ENCODE measurements at regions not wholly inside any gene's neighbourhood (a gene's known extent, or its start where the extent isn't known, plus 50 kb on each side); places are given as distances from the start of the nearest gene placed in this dataset.

GRCh38 chr1:227433663-227434341 is 115.5 kb upstream of the CDC42BPA start:
- CTCF ChIA-PET, result no interaction called here

GRCh38 chr1:227432981-227433380 is 114.7 kb upstream of the CDC42BPA start:
- no peak overlapping the region for H2AFZ ChIP-seq (ENCODE audit: low read length)
- no peak overlapping the region for H3K4me2 ChIP-seq (ENCODE audit: low read length)
- no peak for DNase-seq
- H4K20me1 ChIP-seq (ENCODE audit: low read length), result no peaks in the 10 kb centered on the region
- peaks cover 22% of the 10 kb centered on the region for H3K4me1 ChIP-seq (ENCODE audit: insufficient read depth, low read length)
- H3K27me3 ChIP-seq (ENCODE audit: low read length), result no peaks in the 10 kb centered on the region
- ChIA-PET CTCF (interaction anchor here (0.6 kb wide), 1 partner anchor 192 kb away, joined by 4 read pairs; no protein-coding TSS in a partner anchor), POLR2A (ENCODE audit: unreplicated experiment) (interaction anchor here (0.6 kb wide), 1 partner anchor 251 kb away, joined by 5 read pairs; no protein-coding TSS in a partner anchor)
- H3K79me2 ChIP-seq (ENCODE audit: low read length), result no peaks in the 10 kb centered on the region
- H3F3A ChIP-seq (ENCODE audit: low read length, unreplicated experiment), result no peaks in the 10 kb centered on the region
- BruUV-seq (replicated peaks), result no TSS peak
- H3K4me3 ChIP-seq (ENCODE audit: low read length), result no peak overlapping the region
- no peaks in the 10 kb centered on the region for H3K9me2 ChIP-seq (replicated peaks; ENCODE audit: low read length)
- H3K9ac ChIP-seq (ENCODE audit: low read length), result no peak overlapping the region
- intact Hi-C loops (cut with micrococcal nuclease), result loop anchor here (10.0 kb wide), 1 partner anchor 608 kb away; no protein-coding TSS in a partner anchor
- H3K9me3 ChIP-seq (ENCODE audit: low read length), result no peaks in the 10 kb centered on the region
- ATAC-seq, result no peak
- TF ChIP-seq EZH2 (IDR thresholded peaks at IDR 0.05; ENCODE audit: low read length, unreplicated experiment), result no peak
- no peaks in the 10 kb centered on the region for H3K36me3 ChIP-seq (ENCODE audit: low read depth, low read length)
- no peak overlapping the region for H3K27ac ChIP-seq (ENCODE audit: low read length)

More at GRCh38 chr1:227433663-227434341, 115.5 kb upstream of the CDC42BPA start:
- no peak overlapping the region for H3K4me2 ChIP-seq (ENCODE audit: low read length)
- no peaks in the 10 kb centered on the region for H3K79me2 ChIP-seq (ENCODE audit: low read length)
- no peaks in the 10 kb centered on the region for H3K9me3 ChIP-seq (ENCODE audit: low read length)
- no peak overlapping the region for H3K27ac ChIP-seq (ENCODE audit: low read length)
- no peaks in the 10 kb centered on the region for H3K9me2 ChIP-seq (replicated peaks; ENCODE audit: low read length)
- no peak overlapping the region for H3K9ac ChIP-seq (ENCODE audit: low read length)
- no peaks in the 10 kb centered on the region for H3K36me3 ChIP-seq (ENCODE audit: low read depth, low read length)
- H3K4me1 ChIP-seq (ENCODE audit: insufficient read depth, low read length), result peaks cover 15% of the 10 kb centered on the region
- ATAC-seq (no peak), DNase-seq (no peak)
- H3K4me3 ChIP-seq (ENCODE audit: low read length), result no peak overlapping the region
- no peaks in the 10 kb centered on the region for H4K20me1 ChIP-seq (ENCODE audit: low read length)
- TF ChIP-seq, protein P1, sequence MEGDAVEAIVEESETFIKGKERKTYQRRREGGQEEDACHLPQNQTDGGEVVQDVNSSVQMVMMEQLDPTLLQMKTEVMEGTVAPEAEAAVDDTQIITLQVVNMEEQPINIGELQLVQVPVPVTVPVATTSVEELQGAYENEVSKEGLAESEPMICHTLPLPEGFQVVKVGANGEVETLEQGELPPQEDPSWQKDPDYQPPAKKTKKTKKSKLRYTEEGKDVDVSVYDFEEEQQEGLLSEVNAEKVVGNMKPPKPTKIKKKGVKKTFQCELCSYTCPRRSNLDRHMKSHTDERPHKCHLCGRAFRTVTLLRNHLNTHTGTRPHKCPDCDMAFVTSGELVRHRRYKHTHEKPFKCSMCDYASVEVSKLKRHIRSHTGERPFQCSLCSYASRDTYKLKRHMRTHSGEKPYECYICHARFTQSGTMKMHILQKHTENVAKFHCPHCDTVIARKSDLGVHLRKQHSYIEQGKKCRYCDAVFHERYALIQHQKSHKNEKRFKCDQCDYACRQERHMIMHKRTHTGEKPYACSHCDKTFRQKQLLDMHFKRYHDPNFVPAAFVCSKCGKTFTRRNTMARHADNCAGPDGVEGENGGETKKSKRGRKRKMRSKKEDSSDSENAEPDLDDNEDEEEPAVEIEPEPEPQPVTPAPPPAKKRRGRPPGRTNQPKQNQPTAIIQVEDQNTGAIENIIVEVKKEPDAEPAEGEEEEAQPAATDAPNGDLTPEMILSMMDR (conservative IDR thresholded peaks at IDR 0.05; ENCODE audit: low read depth, low read length), result no peak
- TF ChIP-seq EZH2 (IDR thresholded peaks at IDR 0.05; ENCODE audit: low read length, unreplicated experiment) (no peak), EZH2phosphoT487 (IDR thresholded peaks at IDR 0.05; ENCODE audit: borderline replicate concordance, low read length) (no peak)
- BruUV-seq (replicated peaks), result no TSS peak
- POLR2A ChIA-PET (ENCODE audit: unreplicated experiment), result interaction anchor here (0.6 kb wide), 1 partner anchor 251 kb away, joined by 5 read pairs; no protein-coding TSS in a partner anchor
- no peaks in the 10 kb centered on the region for H3K27me3 ChIP-seq (ENCODE audit: low read length)
- no peak overlapping the region for H2AFZ ChIP-seq (ENCODE audit: low read length)
- H3F3A ChIP-seq (ENCODE audit: low read length, unreplicated experiment), result no peaks in the 10 kb centered on the region
- intact Hi-C loops (cut with micrococcal nuclease), result loop anchor here (10.0 kb wide), 1 partner anchor 609 kb away; no protein-coding TSS in a partner anchor

DNA sequence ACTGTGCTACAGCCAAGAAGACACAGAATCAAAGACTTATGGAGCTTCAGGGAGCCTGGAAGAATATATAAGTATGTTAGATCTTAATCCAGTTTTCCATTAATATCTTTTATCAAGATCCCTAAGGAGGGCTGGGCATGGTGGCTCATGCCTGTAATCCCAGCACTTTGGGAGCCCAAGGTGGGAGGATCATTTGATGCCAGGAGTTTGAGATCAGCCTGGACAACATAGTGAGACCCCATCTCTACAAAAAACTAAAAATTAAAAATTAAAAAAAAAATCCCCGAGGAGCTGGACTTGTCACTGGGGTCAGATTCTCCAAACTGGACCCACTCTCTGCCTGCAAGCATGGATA is 113.9 kb upstream of the CDC42BPA start:
- ATAC-seq (no peak), DNase-seq (no peak)
- H3F3A ChIP-seq (ENCODE audit: low read length, unreplicated experiment), result no peaks in the 10 kb centered on the region
- no peak for TF ChIP-seq EZH2phosphoT487 (IDR thresholded peaks at IDR 0.05; ENCODE audit: borderline replicate concordance, low read length)
- no peak for TF ChIP-seq EZH2 (IDR thresholded peaks at IDR 0.05; ENCODE audit: low read length, unreplicated experiment)
- TF ChIP-seq, protein P1 (conservative IDR thresholded peaks at IDR 0.05; ENCODE audit: low read depth, low read length), result no peak
- peak overlapping the region; percentile 7 for H3K4me2 ChIP-seq (ENCODE audit: low read length)
- no peaks in the 10 kb centered on the region for H3K27me3 ChIP-seq (ENCODE audit: low read length)
- peaks cover 22% of the 10 kb centered on the region for H3K4me1 ChIP-seq (ENCODE audit: insufficient read depth, low read length)
- ChIA-PET POLR2A (ENCODE audit: unreplicated experiment) (interaction anchor here (0.6 kb wide), 1 partner anchor 44 kb away, joined by 8 read pairs; no protein-coding TSS in a partner anchor), CTCF (interaction anchor here (1.1 kb wide), 1 partner anchor 111 kb away, joined by 3 read pairs; no protein-coding TSS in a partner anchor)
- peak overlapping the region; percentile 34 for H2AFZ ChIP-seq (ENCODE audit: low read length)
- intact Hi-C loops (cut with micrococcal nuclease), result loop anchor here (10.0 kb wide), 1 partner anchor 607 kb away; no protein-coding TSS in a partner anchor
- no peaks in the 10 kb centered on the region for H3K36me3 ChIP-seq (ENCODE audit: low read depth, low read length)
- H3K79me2 ChIP-seq (ENCODE audit: low read length), result no peaks in the 10 kb centered on the region
- no peaks in the 10 kb centered on the region for H3K9me3 ChIP-seq (ENCODE audit: low read length)
- H3K27ac ChIP-seq (ENCODE audit: low read length), result no peak overlapping the region
- H4K20me1 ChIP-seq (ENCODE audit: low read length), result no peaks in the 10 kb centered on the region
- no peak overlapping the region for H3K9ac ChIP-seq (ENCODE audit: low read length)
- BruUV-seq (replicated peaks), result no TSS peak
- no peaks in the 10 kb centered on the region for H3K9me2 ChIP-seq (replicated peaks; ENCODE audit: low read length)
- no peak overlapping the region for H3K4me3 ChIP-seq (ENCODE audit: low read length)

All from PC-3 (cell line).